ENCODE measurements at regions not wholly inside any gene's neighbourhood (a gene's known extent, or its start where the extent isn't known, plus 50 kb on each side); places are given as distances from the start of the nearest gene placed in this dataset.

DNA sequence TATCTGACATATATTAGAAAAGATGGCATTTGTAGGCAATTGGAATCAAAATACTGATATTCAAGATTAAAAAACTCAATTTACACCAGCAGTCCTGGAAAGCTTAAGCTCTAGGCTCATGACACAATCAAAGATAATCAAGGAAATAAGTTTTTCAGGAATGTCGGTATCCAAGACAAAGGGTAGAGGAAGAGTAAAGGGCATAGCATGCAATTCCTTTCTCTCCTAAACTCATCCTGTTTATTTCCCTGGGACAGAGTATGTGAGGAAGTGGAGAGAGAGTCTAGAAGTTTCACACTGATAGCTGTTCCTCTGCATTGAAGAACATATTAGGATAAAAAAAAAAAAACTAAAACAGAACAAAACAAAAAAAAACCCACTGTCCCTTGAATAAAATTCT is 2452.1 kb downstream of the PCDH9 start:
- TF ChIP-seq SUZ12 (IDR thresholded peaks at IDR 0.05) (no peak), BHLHE40 (IDR thresholded peaks at IDR 0.05; ENCODE audit: borderline replicate concordance) (no peak), FOXA1 (IDR thresholded peaks at IDR 0.05) (no peak; the same call in 1 of the 2 replicates), TARDBP (IDR thresholded peaks at IDR 0.05) (no peak), HDGF (IDR thresholded peaks at IDR 0.05; ENCODE audit: borderline replicate concordance) (no peak), SP1 (IDR thresholded peaks at IDR 0.05) (no peak), FOXM1 (IDR thresholded peaks at IDR 0.05; ENCODE audit: borderline replicate concordance) (no peak), NFRKB (IDR thresholded peaks at IDR 0.05) (no peak), ELF4 (IDR thresholded peaks at IDR 0.05) (no peak), ARNT (IDR thresholded peaks at IDR 0.05) (no peak), L3MBTL2 (conservative IDR thresholded peaks at IDR 0.05) (no peak), ZNF384 (IDR thresholded peaks at IDR 0.05) (no peak)
- TF ChIP-seq, protein P1, sequence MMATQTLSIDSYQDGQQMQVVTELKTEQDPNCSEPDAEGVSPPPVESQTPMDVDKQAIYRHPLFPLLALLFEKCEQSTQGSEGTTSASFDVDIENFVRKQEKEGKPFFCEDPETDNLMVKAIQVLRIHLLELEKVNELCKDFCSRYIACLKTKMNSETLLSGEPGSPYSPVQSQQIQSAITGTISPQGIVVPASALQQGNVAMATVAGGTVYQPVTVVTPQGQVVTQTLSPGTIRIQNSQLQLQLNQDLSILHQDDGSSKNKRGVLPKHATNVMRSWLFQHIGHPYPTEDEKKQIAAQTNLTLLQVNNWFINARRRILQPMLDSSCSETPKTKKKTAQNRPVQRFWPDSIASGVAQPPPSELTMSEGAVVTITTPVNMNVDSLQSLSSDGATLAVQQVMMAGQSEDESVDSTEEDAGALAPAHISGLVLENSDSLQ (IDR thresholded peaks at IDR 0.05) = no peak

Data from HEK293T (cell line).